GM18517 (cell line): ENCODE measurements at regions not wholly inside any gene's neighbourhood (a gene's known extent, or its start where the extent isn't known, plus 50 kb on each side); places are given as distances from the start of the nearest gene placed in this dataset.
A peak's percentile ranks its signal among the peaks of the same experiment; 100 is the strongest.

Experiments
- ATAC-seq: cut with Tn5 transposase; IDR thresholded peaks from one replicate; pipeline ENCODE4 v1.9.1; 2021; ENCODE audit warnings: mild to moderate bottlenecking, moderate library complexity; ENCODE audit not compliant: unreplicated experiment

DNA sequence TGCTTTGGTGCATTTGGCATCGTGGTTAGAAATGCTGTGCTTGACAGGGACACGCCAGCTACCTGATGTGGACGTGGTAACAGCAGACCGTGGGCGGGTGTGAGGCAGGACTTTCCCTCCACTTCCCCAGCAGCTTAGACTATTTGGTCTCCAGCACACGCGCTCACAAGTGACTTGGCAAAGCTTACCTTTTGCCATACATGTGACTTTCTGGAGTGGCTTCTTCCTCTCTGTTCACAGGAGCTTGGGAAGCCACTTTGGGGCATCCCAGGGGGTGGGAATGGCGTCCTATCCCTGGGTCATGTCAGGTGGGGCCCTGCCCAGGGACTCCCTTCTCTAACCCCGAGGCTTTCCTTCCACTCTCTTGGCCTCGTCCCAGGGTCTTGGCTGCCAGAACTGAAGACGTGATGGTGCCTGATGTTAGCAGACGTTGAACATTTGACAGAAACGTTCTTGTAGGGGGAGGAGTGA lies 228.7 kb upstream of the KLF6 start:
- ATAC-seq, result peak; percentile 68

DNA sequence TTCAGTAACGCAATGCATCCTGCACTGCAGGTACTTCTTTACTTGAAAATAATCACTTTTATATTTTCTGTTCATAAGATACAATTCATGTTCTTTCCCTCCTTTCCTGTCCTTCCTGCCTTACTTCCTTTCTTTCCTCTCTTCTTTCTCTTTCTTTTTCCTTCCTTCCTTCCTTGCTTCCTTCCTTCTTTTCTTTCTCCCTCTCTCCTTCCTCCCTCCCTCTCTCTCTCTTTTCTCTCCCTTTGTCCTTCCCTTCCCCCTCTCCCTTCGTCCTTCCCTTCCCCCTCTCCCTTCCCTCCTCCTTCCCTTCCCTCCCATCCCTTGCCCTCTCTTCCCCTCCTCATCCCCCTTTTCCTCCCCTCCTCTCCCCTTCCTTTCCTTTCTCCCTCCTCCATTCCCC lies 227.8 kb upstream of the KLF6 start:
- no peak for ATAC-seq

DNA sequence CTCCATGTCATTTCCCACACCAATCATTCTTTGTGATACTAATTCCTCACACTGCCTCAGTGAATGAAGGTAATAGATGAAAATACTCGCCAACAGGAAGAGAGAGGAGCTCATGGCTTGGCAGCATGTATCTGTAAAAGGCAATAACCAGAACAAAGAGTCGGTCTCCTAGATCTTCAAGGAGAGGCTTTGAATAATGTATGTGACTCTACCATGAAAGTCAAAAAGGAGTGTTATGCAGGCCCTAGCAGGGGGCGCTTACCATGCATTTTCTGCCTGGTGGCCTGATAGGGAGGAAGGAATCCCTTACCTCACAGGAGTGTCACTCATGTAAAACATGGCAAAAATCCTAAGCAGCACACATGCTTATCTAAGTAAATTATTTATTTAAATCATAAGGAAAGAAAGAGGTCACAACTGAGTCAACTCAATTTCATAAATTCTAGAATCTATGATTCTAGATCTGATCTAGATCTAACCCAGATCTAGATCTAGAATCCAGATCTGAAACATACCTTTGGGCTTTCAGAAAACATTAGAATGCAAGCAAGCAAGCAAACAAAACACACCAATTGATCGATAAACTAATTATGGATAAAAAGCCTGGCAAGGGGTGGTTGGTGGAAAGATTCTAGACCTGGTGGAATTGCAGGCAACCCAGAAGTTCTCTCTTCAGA lies 226.3 kb upstream of the KLF6 start:
- ATAC-seq, result no peak

DNA sequence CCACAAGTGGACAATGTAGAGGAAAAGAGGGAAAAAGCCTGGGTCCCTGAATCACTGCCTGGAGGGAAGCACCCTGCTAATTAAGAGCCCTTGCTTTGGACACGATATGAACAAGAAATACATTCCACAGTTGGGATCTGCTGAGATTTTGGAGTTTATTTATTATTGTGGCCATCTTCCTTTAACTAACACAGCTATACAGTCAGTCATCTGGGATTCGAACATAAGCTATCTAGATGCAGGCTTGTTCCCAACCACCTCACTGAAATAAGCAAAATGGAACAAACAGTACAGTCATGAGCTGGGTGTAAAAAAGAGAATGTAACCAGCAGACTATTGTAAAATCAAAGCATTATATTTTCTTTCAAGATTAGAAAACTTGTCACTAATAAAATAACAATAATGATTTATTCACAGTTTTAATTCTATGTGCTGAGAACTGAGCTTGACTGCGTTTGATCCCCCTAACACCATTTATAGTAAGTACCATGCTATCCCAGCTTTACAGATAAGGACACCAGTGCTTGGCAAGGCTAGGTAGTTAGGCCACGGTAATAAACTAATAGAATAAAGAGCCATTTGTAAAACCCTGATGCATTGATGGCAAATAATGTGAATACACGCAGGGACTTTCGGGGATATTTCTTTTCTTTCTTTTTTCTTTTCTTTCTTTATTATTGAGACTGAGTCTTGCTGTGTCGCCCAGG lies 223.8 kb upstream of the KLF6 start:
- no peak for ATAC-seq

DNA sequence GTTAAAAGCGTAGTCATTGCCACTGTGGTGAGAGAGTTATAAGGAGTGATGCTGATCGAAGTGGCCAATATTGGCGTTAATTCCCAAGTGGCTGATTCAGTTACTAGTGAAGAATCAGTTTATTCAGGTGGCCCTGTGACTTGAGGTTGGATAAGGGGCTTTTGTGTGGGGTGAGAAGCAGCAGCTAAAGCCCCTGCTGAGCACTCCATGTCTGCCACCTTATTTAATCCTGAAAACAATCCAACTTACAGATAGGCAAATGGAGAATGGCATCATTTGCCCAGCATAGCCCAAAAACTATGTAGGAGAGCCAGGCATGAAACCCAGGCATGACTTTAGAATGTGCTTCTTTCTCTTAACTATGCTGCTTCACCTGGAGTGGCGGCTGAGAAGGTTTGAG lies 222.8 kb upstream of the KLF6 start:
- ATAC-seq, result no peak

DNA sequence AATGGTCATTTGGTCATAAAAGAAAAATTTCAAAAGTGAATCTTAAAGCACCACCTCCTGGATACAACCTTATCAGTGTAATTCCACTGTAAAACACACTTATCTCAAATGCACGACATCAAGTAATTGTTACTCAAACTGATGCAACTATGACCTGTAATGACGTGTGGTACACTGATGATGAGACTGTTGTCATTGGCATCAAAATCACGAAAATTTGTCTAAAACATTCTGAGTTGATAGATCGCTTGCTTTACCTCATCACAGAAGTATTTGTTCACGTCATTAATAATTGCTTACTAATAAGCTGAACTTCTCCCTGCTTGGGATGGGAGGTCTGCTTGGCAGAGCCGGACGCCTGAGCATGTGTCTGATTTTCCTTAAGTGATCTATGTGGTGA lies 221.8 kb upstream of the KLF6 start:
- ATAC-seq, result no peak

DNA sequence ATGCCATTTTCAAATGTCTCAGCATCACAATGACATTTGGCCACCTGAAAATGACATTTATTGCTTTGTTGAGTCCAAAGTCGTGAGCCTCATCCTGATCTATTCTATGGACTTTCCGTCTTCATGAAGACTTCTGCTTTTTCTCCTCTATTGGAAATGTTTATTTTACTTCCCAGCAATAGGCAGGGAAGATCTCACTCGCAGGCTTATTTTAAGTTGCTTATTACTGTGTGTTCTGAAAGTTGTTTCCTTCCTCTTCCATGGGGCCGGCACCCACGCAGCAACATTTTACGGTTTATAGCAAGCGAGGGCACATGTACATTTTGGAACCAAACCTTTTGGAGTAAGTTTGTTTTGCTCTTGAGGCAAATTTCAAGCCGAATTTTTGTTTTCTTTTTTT lies 221.0 kb upstream of the KLF6 start:
- no peak for ATAC-seq

DNA sequence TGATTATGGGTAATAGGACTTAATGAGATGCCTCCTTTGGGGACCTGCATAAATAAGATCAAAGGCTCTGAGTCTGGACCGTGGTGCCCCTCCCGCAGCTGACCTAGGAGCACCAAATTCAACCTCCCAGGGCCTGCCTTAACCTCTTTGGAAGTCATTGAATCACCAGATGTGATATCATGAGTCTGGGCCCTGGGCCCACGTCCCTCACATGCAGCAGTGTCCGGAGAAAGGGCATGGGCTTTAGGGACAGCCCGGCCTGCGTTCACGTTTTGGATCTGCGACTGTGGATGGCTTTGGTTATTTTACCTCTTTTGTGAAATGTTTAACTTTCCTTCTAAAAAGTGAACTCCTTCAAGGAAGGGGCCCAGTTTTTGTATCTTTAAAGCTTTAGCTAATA lies 220.0 kb upstream of the KLF6 start:
- ATAC-seq, result no peak

DNA sequence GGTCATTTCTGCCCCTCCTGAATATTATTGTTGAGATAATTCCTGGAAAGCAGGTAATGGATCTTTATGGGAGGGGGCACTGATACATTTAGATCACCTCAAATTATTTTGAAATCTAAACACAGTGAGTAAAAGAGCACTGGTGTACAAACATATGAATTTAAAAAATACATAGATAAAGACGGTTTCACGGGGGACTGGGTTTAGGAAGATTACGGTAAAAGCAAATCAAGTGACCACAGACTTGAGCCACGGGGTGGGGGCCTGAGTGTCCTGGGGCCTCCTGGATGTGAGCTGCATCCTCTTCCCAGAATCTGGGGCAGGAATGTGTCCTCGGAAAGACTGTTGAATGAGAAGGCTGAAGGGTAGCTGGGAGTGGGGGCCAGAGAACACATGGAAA lies 219.1 kb upstream of the KLF6 start:
- ATAC-seq, result no peak

DNA sequence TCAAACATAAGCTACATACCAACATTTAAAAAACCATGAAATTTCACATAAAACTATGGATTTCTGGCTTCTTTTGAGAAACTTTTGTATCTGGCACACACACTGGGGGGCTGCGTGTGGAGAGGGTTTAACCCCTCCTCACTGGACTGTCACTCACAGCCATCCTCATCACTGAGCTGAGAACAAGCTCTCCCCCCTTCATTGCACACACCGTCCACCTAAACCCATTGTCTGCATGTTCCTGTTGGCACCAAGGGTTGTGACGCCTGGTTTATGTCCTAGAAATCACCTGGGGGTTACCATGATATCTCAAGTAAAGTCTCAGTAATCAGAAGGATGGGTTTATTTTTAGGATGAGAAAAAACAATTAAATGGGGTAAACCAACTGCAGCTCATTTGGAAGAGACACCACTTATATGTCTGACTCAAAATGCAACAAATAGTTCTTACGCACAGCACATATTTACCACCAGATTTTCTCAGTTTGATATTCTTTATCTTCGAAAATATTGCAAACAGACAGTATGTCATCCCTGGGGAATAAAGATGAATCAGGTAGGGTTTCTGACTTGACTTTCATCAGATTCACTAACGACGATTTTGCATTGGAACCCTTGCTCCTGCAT lies 218.5 kb upstream of the KLF6 start:
- ATAC-seq, result no peak

DNA sequence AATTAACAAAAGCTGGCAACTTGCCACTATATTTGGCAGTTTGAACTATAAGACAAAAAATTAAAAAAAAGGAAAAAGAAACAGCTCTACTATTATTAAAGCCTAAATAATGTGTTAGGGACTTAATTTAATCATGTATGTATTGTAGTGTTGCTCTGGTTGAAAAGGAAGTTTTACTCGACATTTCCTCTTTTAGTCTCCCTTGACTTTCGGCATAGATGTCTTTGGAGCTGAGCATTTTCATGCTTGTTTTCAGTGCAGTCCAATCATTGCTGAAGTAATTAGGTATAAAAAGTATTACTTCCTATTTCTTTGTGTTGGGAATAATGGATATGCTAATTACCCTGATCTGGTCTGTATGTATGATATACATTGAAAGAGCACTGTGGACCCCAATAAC lies 216.8 kb upstream of the KLF6 start:
- ATAC-seq, result no peak

DNA sequence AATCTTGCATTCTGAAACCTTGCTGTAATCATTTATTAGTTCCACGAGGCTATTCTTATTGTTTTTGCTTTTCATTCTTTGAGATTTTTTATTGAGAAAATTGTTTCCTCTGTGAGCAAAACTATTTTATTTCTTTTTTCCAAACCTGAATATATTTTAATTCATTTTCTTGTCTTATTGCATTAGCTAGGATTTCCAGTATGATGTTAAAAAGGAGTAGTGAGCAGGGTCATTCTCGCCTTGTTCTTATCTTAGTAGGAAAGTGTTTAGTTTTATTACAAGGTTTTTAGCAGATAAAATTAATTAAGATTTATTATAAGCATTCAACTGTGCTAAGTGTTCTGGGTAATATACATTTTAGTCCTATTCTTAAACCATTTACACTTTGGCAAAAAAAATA lies 214.6 kb upstream of the KLF6 start:
- no peak for ATAC-seq

DNA sequence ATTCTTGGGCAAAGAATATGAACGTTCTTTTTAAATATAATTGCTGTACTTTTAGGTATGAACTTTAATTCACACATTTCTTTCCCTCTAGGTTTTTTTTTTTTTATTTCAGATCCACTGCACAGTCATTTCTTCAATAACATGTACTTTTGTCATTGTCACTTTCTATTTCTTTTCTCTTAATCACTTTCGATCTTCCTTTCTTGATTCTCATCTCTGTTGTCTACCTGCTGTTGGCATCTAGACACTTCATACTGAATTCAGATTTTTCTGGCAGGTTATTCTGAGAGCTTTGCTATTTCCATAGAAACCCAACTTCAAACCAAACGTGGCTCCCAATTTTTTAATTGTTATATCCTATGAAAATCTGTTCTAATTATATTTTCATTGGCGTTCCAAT lies 211.7 kb upstream of the KLF6 start:
- ATAC-seq, result no peak

DNA sequence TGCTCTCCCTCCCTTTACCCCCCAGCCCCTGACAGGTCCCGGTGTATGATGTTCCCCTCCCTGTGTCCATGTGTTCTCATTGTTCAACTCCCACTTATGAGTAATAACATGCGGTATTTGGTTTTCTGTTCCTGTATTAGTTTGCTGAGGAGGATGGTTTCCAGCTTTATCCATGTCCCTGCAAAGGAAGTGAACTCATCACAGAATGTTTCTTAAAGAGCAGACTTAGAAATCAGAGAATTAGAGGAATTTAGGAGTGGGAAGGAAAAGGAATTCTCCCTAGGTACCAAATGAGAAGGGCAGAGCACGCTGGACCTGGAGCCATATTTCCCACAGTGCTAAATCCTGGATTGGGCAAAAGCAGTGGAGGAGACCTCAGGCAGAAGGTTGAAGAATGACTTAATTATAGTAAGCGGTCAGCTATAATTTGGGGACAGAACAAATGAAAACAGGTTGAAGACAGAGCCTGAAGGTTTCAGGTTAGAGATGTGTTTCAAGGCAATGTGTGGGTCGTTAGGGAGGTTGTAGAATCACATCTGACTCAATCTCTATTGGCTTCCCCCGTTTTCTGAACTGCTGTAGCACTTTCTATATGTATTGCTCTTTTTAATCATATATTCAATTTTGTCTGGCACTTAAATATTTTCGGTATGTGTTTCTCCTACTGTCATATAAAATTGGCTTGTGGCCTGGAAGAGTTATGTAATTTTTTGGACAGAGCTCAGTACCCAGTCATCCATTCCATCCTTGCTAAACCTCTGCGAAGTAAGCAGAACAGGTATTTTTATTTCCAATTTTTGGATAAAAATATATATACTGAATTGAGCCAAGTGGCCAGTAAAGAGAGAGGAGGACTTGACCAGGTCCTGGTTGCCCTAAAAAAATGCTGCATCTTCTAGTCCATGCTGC lies 210.5 kb upstream of the KLF6 start:
- ATAC-seq, result no peak

DNA sequence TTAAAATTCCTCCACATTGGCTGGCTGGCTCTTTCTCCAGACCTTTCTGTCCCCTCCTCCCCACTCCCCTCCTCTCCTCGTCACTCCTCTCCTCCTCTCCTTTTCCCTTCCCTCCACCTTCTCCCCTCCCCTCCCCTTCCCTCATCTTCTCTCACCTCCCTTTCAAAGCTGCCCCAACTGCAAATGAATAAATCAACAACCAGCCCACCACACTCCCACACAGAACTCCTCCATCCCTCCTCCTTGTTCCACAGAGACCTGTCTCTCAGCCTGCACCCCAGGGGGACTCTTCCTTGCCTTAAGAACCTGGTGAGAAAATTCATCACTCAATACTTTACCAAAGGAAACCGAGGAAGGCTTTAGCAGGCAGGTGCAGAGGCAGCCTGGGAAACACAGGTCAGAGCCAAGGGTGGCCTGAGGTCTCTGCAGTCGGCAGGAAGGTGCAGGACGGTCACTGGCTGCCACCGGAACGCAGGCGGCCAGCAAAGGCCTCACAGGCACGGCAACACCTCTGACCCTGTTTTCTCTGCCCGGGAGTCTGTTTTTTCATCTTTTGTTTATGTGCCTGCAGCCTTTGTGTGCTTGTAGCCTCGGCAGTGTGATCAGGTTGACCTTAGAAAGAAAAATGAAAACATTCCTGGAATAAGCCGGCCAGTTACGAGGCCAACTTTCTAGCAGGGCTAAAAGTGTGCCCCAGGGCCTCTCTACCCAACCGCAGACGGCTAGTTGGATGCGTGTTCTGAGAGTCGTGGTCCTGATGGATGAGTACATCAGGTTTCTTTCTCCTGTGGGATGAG lies 207.6 kb upstream of the KLF6 start:
- no peak for ATAC-seq

DNA sequence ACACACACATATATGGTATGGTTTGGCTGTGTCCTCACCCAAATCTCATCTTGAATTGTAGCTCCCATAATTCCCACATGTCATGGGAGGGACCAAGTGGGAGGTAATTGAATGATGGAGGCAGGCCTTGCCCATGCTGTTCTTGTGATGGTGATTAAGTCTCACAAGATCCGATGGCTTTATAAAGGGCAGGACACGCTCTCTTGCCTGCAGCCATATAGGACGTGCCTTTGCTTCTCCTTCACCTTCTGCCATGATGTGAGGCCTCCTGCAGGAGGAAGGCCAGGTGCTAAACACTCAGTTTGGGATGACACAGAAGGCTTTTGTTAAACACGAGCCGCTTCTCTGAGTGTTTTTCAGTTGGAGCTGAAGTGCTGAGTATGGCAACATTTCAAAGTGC lies 205.3 kb upstream of the KLF6 start:
- ATAC-seq, result no peak

DNA sequence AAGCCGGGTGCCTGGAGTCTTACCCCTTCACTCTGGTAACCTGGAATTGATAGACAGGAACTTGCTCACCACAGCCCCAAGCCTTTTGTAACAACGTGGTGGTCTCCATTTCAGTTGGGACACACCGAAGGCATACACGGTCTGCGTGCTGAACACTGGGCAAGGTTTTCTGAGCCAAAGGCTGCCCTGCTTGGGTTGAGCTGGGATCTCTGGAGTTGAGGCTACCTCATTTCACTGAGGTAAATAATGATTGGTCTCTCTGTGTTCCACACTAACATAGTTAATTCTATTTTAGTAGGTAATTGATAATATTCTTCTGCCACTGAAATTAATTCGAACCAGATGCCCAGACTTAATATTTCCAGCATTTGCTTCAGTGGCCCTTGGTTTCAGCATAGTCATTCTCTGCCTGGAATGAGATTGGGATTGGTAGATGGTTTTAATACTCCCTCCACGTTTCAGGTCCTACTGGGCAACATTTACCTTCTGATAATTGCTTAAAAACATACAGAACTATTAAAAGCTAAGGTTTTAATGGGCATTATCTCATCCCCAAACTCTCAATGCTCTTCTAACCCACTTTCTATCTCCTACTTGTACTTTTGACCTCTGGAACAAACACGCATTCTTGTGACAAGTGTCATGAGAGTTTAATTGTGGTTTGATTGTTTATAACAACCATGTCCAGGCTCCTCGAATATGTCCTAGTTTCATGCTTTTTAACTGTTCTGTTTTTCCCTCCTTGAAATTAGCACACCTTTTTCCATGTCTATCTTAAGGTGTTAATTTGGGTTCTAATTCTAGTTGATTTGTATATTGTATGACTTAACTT lies 202.3 kb upstream of the KLF6 start:
- ATAC-seq, result no peak

DNA sequence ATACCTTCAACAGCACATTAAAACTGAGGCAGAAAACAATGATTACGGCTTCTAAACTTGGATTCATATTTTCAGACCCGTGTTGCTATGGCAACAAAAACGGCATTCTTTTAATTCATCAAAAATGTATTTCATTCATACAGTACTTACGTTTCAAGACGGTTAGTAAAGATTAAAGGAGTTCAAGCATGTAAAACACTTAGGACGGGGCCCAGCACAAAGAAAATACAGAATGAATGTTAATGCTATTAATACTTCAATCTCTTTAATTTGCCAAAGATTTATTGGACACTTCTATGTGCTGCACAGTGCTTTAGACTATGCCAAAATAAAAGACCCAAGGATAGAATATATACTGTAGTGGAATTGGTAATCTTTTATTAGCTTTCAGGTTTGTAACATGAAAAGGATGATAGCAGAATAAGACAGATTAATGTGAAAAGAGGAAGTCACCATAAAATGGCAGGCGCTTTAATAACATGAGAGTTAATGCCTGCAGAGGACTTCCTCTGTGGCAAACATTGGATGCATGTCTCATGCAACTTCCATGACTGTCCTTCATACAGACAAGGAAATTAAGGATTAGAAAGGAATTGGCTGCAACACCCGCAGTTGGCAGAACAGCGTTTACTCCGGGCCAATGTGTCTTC lies 201.6 kb upstream of the KLF6 start:
- ATAC-seq, result no peak
